Right atrium auricular region (tissue), 2 donors: ENCODE measurements at regions not wholly inside any gene's neighbourhood (a gene's known extent, or its start where the extent isn't known, plus 50 kb on each side); places are given as distances from the start of the nearest gene placed in this dataset.

Source experiments
- DNase-seq: peaks from one replicate; pipeline ENCODE4 v3.0.0-alpha.2; 2019; ENCODE audit warnings: low spot score
- H3K27ac ChIP-seq, 2 donors: fragments of 200-600 bp; sonication (generic); 1 replicate in 1 of 2; 2 replicates in 1 of 2; pipeline ENCODE4 v1.5.1; 2016 to 2019
- H3K27me3 ChIP-seq, 2 donors: fragments of 200-600 bp; sonication (generic); one replicate each; pipeline versions ENCODE4 v1.5.1 to v1.6.0; 2017 to 2019
- H3K36me3 ChIP-seq: fragments of 200-600 bp; sonication (generic); one replicate; pipeline ENCODE4 v1.5.1; 2016
- H3K4me1 ChIP-seq, 2 donors: fragments of 200-600 bp; sonication (generic); one replicate each; pipeline versions ENCODE4 v1.5.1 to v1.6.0; 2017 to 2019
- H3K4me3 ChIP-seq, 2 donors: fragments of 200-600 bp; sonication (generic); 1 replicate in 1 of 2; 2 replicates in 1 of 2; pipeline ENCODE4 v1.5.1; 2017 to 2019; ENCODE audit warnings: mild to moderate bottlenecking in 1 of 2, moderate library complexity in 1 of 2
- H3K9me3 ChIP-seq, 2 donors: fragments of 200-600 bp; sonication (generic); one replicate each; pipeline ENCODE4 v1.5.1; 2019
- CTCF ChIP-seq, 2 donors: fragments of 200-600 bp; sonication (generic); IDR thresholded peaks; one replicate each; pipeline ENCODE4 v1.5.1; 2019; ENCODE audit warnings: antibody characterized with exemption in 2 of 2

- peaks cover 0 to 30% of the 10 kb centered on the region in 2 donors for H3K4me1 ChIP-seq
- DNase-seq: no peak
- H3K36me3 ChIP-seq: no peaks in the 10 kb centered on the region
- no peak overlapping the region for H3K4me3 ChIP-seq
- H3K27me3 ChIP-seq: no peaks in the 10 kb centered on the region
- H3K27ac ChIP-seq: no peak overlapping the region
- H3K9me3 ChIP-seq: no peaks in the 10 kb centered on the region
- TF ChIP-seq CTCF (IDR thresholded peaks at IDR 0.05): no peak
These were observed 152.4 kb upstream of the FRMD4B start for GRCh38 chr3:69538281-69538680.

- H3K4me3 ChIP-seq: no peak overlapping the region
- DNase-seq: no peak
- no peak overlapping the region for H3K27ac ChIP-seq
- H3K27me3 ChIP-seq: no peaks in the 10 kb centered on the region
- H3K9me3 ChIP-seq: no peaks in the 10 kb centered on the region
- H3K36me3 ChIP-seq: no peaks in the 10 kb centered on the region
- no peak for TF ChIP-seq CTCF (IDR thresholded peaks at IDR 0.05)
- H3K4me1 ChIP-seq: peaks cover 0 to 31% of the 10 kb centered on the region in 2 donors
These were observed 150.6 kb upstream of the FRMD4B start for GRCh38 chr3:69536306-69537020.

- Histone ChIP-seq H3K36me3 (no peaks in the 10 kb centered on the region), H3K27ac (no peak overlapping the region), H3K27me3 (no peaks in the 10 kb centered on the region), H3K9me3 (no peaks in the 10 kb centered on the region), H3K4me1 (peaks cover 0 to 26% of the 10 kb centered on the region in 2 donors), H3K4me3 (no peak overlapping the region)
- no peak for TF ChIP-seq CTCF (IDR thresholded peaks at IDR 0.05)
- DNase-seq: no peak
These were observed 149.7 kb upstream of the FRMD4B start for GRCh38 chr3:69535613-69536012.

GRCh38 chr3:69532547-69533224 is 146.8 kb upstream of the FRMD4B start:
- Histone ChIP-seq H3K4me1 (peaks cover 0 to 24% of the 10 kb centered on the region in 2 donors), H3K27ac (no peak overlapping the region)

More at GRCh38 chr3:69532547-69533224, 146.8 kb upstream of the FRMD4B start:
- no peak for TF ChIP-seq CTCF (IDR thresholded peaks at IDR 0.05)
- H3K36me3 ChIP-seq: no peaks in the 10 kb centered on the region
- no peaks in the 10 kb centered on the region for H3K9me3 ChIP-seq
- H3K27me3 ChIP-seq: no peaks in the 10 kb centered on the region
- no peak for DNase-seq
- H3K4me3 ChIP-seq: no peak overlapping the region
